Brain pericyte (primary cell): ENCODE measurements at regions not wholly inside any gene's neighbourhood (a gene's known extent, or its start where the extent isn't known, plus 50 kb on each side); places are given as distances from the start of the nearest gene placed in this dataset.

Source experiments
- DNase-seq: peaks from one replicate; pipeline ENCODE4 v3.0.0-alpha.2; 2012; ENCODE audit warnings: low read depth, low spot score

DNA sequence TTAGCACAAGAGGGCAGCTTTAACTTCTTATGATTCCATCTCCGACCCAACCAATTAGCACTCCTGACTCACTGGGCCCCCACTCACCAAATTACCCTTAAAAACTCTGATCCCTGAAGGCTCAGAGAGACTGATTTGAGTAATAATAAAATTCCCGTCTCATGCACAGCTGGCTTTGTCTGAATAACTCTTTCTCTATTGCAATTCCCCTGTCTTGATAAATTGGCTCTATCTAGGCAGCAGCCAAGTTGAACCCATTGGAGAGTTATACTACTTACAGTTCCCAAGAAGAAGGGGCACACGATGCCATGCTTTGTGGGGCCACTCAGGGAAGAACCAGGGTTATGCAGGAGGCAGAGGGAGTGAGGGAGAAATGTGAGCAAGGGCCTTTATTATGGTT is 632.8 kb downstream of the TSN start:
- no peak for DNase-seq

DNA sequence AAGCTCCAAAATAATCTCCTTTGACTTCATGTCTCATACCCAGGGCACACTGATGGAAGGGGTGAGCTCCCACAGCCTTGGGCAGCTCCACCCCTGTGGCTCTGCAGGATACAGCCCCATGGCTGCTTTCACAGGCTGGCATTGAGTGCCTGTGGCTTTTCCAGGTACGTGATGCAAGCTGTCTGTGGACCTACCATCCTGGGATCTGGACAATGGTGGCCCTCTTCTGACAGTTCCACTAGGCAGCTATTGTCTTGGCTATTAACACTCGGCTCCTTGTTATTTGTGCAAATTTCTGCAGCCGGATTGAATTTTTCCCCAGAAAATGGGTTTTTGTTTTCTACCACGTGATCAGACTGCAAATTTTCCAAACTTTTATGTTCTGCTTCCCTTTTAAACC is 634.2 kb downstream of the TSN start:
- no peak for DNase-seq

DNA sequence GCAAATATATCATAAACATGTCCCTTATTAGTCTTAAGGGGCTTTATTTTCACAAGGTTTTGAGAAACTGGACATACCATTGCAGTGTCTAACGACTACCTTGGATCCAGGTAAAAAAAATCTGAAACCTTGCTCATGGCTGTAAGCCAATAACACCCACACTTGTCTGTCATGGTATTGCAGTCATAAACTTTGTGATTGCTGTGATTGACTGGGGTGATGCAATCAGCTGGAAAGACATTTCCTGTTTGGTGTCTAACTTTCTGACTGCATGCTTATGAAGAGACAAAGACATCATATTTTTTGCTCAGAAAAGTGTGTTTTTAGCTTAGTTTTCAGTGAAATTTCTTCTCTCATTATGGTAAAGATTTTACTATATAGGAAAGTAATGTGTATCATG is 635.0 kb downstream of the TSN start:
- no peak for DNase-seq

DNA sequence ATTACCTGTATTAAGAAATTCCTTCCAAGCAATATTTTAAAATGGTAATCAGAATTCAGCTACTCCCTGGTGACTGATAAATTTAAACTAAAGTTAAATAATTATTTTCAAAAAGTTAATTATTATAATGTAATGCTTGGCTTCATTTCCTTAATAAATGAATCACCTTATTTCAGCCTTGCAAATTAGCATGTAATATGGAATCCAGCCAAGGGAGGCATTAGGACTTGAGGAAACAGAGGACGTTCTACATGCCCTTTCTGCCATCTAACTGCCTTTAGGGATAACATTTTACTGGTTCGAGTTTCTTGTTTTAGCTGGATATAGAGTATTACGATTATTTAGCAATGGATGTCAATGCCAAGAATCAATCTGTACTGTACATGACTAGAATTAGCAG is 636.3 kb downstream of the TSN start:
- no peak for DNase-seq

DNA sequence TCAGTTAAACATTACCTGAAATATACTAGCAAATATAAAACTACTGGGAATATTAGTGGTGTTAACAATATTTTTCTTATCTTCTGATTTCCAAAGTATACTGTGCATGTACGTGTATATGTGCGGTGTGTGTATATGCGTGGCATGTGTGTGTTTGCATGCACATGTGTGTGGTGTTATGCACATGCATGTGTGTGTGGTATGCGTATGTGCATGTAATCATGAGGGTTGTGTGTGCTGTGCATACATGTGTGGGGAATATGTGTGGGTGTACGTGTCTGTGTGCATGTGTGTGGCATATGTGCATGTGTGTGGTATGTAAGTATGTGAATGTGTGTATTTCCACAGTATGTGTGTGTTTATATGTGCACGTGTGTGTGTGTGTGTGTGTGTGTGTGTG is 640.2 kb downstream of the TSN start:
- DNase-seq: no peak

DNA sequence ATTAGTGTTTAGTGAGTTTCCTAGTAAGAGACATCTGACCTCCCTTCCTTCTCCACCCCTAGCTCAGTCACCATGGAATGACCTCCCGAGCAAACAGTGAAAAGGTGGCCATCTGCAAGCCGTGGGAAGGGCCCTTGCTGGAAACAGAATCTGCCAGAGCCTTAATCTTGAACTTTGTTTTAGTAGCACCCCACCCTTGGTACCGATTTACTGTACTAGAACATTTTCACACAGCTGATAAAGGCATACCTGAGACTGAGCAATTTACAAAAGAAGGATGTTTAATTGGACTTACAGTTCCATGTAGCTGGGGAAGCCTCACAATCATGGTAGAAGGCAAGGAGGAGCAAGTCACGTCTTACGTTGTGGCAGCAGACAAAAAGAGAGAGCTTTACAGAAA is 655.8 kb downstream of the TSN start:
- DNase-seq: no peak

DNA sequence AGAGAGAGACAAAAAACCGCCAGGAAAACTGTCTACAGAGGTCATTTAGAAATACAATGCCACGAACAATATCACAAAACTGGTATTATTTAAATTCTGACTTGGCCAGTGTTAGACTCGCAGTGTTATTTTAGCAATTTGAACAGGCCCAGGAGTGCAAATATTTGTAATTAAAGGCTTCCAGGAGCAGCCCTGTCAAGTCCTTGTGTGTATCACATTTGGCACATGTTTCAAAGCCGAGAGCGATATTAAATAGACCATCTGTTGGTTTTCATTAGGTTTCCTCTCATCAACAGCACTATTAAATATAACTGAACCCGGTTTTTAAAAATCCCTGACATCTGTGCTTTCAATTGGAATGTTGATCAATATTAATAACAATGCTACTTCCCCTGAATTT is 656.9 kb downstream of the TSN start:
- no peak for DNase-seq

DNA sequence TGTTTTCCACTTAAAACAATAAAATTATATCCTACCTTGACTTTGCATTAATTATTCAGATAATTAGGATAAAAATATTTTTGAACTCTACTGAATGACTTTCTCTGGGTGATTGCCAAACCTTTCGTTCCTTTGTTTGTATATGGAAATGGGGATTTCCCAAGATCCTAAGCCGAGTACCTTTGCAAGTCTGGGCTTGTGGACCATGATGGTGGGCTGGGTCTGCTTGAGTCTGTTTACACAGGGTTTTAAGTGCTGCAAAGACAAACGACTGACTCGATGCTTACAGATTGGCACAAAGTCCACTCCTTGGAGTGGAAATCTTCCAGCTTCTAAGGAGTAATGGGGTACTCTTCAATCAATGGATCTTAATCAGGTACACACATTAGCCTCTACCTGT is 659.5 kb downstream of the TSN start:
- DNase-seq: no peak

DNA sequence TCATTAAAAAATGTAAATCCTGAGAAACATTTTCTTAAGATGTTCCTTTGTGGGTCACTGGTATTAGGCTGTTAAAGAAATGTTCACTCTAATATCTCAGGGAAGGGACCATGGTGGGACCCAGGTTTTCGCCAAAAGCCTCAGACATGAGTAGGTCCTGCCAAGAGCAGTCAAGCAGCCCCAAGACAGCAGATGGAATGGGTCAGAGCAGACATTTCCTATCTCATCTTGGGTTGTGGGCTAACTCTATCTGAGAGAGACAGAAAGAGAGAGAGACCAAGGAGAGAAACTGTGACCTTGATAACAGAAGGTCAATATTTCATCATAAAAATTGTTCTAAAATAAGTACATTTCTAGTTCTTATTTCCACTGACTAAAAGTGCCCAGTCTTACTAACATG is 661.7 kb downstream of the TSN start:
- no peak for DNase-seq

DNA sequence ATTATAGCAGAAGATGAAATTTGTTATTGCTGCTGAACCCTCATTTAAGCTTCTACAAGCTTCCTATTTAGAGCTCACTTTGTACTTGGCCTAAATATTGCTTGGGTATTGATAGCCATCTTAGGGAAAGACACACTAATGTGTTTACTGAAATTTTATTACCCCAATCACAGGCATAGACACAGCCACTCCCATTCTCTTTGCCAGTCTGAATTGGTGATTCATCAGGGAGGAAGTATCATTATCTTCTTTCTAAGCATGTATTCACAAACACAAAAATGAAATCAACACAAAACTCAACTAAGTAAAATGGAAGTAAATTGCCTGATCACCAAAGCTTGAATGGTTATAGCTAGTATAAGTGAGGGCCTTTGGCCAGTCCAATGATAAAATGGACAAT is 666.3 kb downstream of the TSN start:
- DNase-seq: no peak

DNA sequence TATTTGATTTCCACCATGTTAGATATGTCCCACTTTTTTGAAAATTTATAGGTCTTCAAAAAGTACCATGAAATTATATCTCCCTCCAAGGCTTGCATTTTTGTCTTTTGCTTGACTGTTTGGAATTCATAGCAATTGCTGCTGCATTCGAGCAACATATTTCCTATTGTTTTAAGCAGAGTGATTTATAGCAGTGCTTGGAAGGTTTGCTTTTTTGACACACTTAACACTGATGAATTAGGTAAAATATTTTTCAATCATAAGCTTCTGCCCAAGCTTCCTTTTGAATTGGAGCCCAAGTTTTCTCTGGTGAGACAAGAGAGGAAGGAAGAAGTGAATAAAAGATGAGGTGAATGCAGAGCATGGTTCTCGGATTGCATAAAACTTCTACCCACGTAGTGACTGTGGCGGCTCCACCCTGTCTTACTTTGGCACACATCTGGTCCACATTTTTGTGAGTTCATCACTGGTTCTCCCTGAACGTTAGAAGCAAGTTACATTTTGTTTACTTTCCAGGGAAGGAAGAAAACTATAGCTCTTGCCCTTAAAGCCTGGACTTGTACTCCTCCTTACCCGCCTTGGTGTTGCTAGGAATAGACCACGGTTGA is 667.0 kb downstream of the TSN start:
- no peak for DNase-seq

DNA sequence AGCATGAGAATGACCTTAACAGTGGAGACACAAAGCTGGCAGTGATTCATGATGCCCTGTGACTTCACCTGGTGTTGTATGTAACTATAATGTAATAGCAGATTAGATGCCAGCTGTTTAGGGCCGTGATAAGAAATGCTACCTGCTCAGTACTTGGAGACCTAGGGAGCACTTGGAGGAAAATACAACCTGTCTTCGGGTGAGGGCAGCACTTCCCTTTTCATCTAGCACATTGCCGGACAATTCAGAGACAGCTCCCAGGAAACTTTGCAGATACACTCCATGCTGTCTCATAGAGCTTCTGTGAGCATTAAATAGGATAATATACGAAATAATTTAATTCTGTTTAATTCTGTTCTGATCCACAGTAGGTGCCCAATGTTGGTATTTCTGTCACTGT is 668.5 kb downstream of the TSN start:
- DNase-seq: no peak

DNA sequence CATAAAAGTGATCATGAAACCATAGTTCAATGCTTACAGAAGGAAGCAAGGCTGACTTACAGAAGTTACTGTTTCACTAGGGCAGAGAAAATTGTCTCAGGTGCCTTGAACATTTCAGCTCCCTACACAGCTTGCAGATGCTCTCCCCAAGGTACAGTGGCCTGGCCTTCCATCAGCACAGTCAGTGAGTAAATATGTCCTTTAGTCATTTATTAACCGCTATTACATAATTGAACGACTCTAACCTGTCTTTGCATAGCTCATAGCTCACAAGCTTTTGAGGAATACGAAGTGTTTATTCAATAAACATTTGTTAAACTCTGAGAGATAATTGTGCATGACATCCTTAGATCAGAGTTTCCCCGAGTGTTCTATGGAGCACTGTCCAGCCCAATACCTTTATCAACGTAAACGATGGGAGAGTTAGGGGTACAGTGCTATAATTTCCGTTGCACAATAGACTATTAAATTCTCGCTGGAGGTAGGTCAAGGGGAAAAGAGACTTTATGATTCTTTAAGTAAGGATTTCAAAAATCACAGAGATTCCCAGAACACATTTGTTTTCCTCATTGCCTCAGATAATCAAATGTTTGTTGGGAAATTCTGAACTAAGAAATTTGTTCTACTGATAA is 677.8 kb downstream of the TSN start:
- DNase-seq: no peak

DNA sequence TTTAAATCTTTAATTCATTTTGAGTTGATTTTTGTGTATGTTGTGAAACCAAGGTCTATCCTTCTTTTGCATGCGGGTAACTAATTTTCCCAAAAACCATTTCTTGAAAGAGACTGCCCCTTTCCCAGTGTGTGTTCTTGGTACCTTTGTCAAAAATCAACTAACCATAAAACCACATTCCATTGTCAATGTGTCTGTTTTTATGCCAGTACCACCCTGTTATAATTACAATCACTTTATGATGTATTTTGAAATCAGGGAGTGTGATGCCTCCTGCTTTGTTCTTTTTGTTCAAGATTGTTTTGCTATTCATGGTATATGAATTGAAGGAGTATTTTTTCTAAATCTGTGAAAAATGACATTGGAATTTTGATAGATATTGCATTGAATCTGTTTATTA is 689.6 kb downstream of the TSN start:
- DNase-seq: no peak

DNA sequence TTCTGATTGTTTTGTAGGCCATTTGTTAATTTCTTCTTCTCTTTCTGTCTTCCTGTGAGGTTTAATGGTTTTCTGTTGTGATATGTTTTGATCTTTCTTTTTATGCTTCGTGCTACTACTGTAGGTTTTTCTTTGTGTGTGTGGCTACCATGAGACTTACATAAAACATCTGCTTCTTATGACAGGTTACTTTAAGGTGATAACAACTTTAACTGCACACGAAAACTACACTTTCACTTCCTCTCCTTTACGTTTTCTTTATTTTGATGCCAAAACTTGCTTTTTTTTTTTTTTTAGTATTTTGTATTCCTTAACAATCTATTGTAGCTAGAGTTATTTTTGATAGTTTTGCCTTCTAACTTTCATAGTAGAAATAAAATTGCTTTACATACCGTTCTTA is 691.3 kb downstream of the TSN start:
- no peak for DNase-seq

DNA sequence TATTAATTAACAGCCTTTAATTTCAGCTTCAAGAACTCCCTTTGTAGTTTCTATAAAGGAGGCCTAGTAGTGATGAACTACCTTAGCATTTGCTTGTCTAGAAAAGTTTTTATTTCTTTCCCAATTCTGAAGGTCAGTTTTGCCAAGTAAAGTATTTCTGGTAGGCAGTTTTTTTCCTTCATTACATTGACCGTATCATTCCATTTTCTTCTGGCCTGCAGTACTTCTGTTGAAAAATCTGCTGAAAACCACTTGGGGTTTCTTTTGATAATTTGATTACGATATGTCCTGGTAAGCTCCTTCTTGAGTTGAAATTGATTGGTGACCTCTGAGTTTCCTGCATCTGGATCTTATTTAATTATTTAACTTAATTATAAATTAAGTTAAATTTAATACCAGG is 691.8 kb downstream of the TSN start:
- no peak for DNase-seq

DNA sequence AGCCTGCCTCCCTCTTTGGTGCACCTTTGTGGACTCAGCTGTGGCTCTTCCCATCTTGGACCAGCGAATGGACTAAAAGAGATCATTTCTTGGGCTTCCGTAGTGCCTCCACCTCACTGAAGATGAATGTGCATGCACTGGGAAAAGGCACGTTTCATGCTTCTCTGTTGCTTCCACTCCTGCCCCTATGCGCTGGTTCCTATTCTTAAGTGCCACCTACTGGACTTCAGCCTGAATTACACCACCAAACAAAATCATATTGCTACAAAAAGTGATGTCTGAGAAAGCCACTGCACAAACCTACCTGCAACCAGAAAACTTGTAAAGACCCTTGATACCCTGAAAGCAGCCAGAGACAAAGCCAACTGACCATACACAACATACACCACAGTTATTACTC is 695.6 kb downstream of the TSN start:
- DNase-seq: no peak

DNA sequence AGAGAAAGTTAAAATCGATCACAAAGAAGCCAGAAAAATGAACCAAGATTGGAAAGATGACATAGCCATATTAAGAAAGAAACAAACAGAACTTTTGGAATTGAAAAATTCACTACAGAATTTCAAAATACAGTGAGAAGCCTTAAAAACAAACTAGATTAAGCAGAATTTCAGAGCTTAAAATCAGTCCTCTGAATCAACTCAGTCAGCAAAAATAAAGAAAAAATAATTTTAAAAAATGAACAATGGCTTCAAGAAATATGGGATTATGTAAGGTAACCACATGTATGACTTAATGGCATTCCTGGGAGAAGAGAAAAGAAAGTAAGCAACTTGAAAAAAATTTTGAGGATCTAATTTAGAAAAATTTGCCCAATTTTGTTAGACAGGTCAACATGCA is 696.2 kb downstream of the TSN start:
- no peak for DNase-seq

DNA sequence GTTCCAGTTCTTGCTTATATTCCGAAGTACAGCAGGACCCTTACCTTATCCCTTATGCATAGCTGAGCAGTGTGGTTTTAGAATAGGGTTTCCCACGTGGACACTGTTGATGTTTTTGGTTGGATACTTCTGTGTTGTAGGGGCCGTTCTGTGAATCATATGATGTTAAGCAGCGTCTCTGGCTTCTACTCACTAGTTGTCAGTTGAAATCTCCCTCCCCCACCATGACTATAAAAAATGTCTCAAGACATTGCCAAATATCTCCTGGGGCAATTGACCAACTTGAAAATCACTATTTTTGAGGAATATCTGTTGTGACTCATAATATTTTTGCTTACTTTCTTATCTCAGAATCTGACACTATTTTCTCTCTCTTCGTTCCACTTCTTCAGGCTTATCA is 713.7 kb downstream of the TSN start:
- DNase-seq: no peak

DNA sequence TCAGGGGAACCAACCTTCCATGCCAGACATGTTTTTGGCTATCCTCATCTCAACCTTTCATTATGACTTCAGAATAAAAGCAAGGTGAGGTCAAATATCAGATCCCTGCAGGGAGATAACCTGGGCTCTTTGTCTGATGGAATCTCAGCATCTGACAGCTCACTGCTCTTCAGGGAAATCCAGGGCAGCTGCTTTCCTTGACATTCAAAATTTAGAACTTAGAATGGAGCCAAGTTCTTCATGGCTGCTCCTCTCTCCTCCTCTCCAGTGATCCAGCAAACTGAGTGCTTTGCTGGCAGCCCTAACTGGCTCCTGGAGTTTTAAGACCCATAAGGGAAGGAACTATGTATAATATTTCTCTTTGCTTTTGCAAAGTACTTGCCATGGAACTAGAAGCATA is 716.3 kb downstream of the TSN start:
- no peak for DNase-seq

DNA sequence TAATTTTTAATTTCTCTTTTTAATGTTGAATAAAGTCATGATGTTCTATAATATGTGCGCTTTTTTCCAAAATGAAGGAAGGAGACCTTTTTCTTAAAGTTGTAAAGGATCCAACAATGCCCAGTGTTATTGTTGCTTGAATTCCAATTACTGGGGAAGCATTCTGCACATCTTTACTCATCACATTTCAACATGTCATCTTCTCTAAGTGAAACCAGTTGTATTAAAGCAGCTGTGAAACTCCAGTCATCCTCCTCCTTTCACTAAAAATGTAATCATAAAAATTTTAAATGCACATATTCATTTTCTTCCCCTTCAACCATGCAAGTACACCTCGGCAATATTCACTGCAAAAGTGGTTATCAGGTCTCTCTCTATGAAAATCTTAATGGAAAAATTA is 722.7 kb downstream of the TSN start:
- no peak for DNase-seq

DNA sequence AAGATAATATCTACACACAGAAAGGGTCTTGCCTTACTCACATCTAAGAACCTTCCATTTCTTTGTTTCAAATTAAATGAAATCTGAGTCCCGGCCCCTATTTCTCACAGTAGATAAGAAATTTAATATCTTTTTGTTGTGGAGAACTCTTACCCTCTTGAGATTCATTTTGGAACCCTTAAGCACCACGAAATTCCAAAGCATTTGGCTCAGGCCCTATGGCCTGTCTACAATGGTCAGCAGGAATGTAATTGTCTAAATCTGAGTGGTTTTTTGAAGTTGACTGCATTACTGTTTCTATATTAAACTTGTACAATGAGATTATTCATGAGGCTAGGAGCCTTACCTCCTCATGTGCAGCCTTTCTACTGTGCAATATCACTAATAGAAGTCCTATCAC is 723.3 kb downstream of the TSN start:
- DNase-seq: no peak

DNA sequence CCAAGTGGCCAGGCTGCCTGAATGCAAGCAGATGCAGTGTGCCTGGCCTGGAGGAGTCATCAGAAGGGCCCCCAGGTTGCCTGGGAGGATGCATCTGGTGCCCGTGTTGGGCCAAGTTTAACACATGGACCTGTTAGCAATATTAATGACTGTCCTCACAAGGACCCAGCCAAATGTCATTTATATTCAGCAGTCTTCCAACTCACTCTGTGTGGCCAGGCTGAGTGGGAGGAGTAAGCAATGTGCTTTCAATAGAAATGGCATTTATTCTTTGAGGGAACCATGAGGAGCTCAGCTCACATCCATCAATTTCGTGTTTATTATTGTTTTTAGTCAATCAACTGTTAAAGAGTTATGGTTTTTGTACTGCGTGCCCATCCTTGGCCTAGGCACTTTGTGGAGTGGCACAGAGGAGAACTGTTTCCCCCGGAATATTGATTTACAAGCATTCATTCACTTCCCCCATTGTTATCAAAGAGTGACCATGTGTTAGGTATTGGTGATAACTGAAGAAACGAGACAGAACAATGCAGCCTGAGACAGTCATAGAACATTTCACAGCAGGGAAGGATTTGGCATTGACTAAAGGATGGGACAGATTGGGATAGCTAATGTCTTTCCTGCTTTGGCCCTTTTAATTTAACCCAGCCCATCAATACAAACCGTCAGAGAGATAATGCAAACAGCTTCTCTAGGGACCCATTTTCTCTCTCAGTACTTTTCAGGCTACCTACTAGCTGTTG is 725.2 kb downstream of the TSN start:
- DNase-seq: no peak

DNA sequence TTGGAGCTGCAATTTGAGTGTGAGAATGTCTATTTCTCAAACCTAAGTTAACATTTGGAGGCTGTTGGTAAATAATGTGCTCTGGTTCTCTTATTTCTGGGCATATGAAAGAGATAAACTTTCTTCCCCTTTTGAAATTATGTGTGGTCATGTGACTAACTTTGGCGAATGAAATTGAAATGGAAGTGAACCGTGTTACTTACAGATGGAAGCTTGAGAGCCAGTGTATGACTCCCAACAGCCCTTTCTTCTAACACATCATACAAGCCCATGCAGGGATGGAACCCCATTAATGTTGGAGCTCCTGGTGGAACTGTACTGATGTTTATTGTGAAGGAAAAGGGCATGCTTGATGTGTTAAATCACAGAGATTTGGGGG is 725.8 kb downstream of the TSN start:
- no peak for DNase-seq
